Natural killer cell (primary cell): ENCODE measurements at regions not wholly inside any gene's neighbourhood (a gene's known extent, or its start where the extent isn't known, plus 50 kb on each side); places are given as distances from the start of the nearest gene placed in this dataset.
"Not testable (repeated sequence)": the region's sequence is repeated elsewhere in the genome, so short reads cannot be mapped to it uniquely, and the experiment has no call there.

Experiments used
- ATAC-seq, 3 donors: fragments of 150-1000 bp in 2 of 3; fragments of 200-7000 bp in 1 of 3; cut with Tn5 transposase; 1 replicate in 1 of 3; 2 replicates in 2 of 3; pipeline ENCODE4 v1.10.0; 2021; ENCODE audit warnings: mild to moderate bottlenecking in 2 of 3, moderate library complexity in 2 of 3
- DNase-seq, 2 donors: peaks; one replicate each; pipeline versions ENCODE4 v3.0.0 to v3.0.0-alpha.2; 2013 to 2021; ENCODE audit warnings: mixed read lengths in 1 of 2
- H3K27ac ChIP-seq: one replicate; pipeline ENCODE4 v1.5.1; 2013; ENCODE audit warnings: mild to moderate bottlenecking, low read length
- H3K27me3 ChIP-seq: one replicate; pipeline ENCODE4 v1.6.1; 2013; ENCODE audit warnings: low read length; ENCODE audit not compliant: control insufficient read depth, insufficient read depth
- H3K36me3 ChIP-seq: one replicate; pipeline ENCODE4 v1.6.1; 2013; ENCODE audit warnings: low read length; ENCODE audit not compliant: control insufficient read depth, insufficient read depth
- H3K4me1 ChIP-seq: one replicate; pipeline ENCODE4 v1.6.1; 2013; ENCODE audit warnings: low read length; ENCODE audit not compliant: control insufficient read depth, insufficient read depth
- H3K4me3 ChIP-seq: one replicate; pipeline ENCODE4 v1.5.1; 2013; ENCODE audit warnings: low read length
- H3K9me3 ChIP-seq: one replicate; pipeline ENCODE4 v1.6.1; 2013; ENCODE audit warnings: low read length; ENCODE audit not compliant: control insufficient read depth, insufficient read depth
- H3K27ac Mint-ChIP-seq, 2 donors: one replicate each; pipeline ENCODE4 v1.8.0; 2022; ENCODE audit warnings: mild to moderate bottlenecking in 2 of 2, mixed read lengths in 2 of 2, moderate library complexity in 1 of 2
- H3K27me3 Mint-ChIP-seq, 2 donors: one replicate each; pipeline ENCODE4 v1.8.0; 2022; ENCODE audit warnings: low read depth in 2 of 2, mixed read lengths in 2 of 2
- H3K36me3 Mint-ChIP-seq: one replicate; pipeline ENCODE4 v1.8.0; 2022; ENCODE audit warnings: mixed read lengths
- H3K4me1 Mint-ChIP-seq, 2 donors: one replicate each; pipeline ENCODE4 v1.8.0; 2022; ENCODE audit warnings: mixed read lengths in 2 of 2
- H3K4me3 Mint-ChIP-seq: one replicate; pipeline ENCODE4 v1.8.0; 2022; ENCODE audit warnings: mild to moderate bottlenecking, moderate library complexity, mixed read lengths
- H3K9me3 Mint-ChIP-seq, 2 donors: one replicate each; pipeline ENCODE4 v1.8.0; 2022; ENCODE audit warnings: mixed read lengths in 2 of 2
- WGBS: methylation state at CpG from one replicate; pipeline ENCODE4 v1.1.7; 2013; ENCODE audit warnings: missing lambda C conversion rate; ENCODE audit not compliant: insufficient coverage; 5-methylcytosine and 5-hydroxymethylcytosine counted together
- intact Hi-C: fragments of 100-400 bp; cut with micrococcal nuclease; formaldehyde crosslinking; loops from one replicate; pipeline ENCODE4 v1.14.2; 2022
- TF ChIP-seq, protein P1 (sequence below): fragments of 200-600 bp; IDR thresholded peaks from one replicate; pipeline ENCODE4 v1.8.0; 2022; ENCODE audit warnings: antibody characterized with exemption

DNA sequence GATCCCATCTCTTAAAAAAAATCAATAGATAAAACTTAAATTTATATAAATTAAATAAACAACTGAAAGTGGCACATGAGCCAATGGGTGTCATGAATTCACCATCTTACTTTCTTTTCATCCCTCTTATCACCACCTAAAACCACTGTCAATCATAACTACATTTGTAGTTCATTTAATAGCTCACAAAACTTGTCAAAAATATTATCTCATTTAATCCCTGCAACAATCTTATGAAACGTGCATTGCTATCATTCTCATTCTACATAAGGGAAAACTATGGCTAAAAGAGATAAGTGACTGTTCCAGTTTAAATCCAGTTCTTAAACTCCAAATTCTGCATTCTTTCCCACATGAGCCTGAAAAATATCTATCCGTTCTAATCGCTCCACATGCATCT, 80.6 kb upstream of the BEND6 start:
- H3K36me3 ChIP-seq = no peaks in the 10 kb centered on the region
- H3K9me3 Mint-ChIP-seq = no peaks in the 10 kb centered on the region
- H3K27me3 Mint-ChIP-seq = peaks cover 15 to 18% of the 10 kb centered on the region in 2 donors
- H3K4me1 Mint-ChIP-seq = no peaks in the 10 kb centered on the region
- intact Hi-C loops = no loop called here
- no peak overlapping the region for H3K27ac Mint-ChIP-seq
- H3K36me3 Mint-ChIP-seq = no peaks in the 10 kb centered on the region
- TF ChIP-seq, protein P1, sequence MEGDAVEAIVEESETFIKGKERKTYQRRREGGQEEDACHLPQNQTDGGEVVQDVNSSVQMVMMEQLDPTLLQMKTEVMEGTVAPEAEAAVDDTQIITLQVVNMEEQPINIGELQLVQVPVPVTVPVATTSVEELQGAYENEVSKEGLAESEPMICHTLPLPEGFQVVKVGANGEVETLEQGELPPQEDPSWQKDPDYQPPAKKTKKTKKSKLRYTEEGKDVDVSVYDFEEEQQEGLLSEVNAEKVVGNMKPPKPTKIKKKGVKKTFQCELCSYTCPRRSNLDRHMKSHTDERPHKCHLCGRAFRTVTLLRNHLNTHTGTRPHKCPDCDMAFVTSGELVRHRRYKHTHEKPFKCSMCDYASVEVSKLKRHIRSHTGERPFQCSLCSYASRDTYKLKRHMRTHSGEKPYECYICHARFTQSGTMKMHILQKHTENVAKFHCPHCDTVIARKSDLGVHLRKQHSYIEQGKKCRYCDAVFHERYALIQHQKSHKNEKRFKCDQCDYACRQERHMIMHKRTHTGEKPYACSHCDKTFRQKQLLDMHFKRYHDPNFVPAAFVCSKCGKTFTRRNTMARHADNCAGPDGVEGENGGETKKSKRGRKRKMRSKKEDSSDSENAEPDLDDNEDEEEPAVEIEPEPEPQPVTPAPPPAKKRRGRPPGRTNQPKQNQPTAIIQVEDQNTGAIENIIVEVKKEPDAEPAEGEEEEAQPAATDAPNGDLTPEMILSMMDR = no peak
- H3K4me3 Mint-ChIP-seq = no peak overlapping the region
- H3K27me3 ChIP-seq = no peaks in the 10 kb centered on the region
- H3K4me1 ChIP-seq = no peaks in the 10 kb centered on the region
- no peaks in the 10 kb centered on the region for H3K9me3 ChIP-seq
- no peak for ATAC-seq
- DNase-seq = no peak
- no peak overlapping the region for H3K4me3 ChIP-seq
- no peak overlapping the region for H3K27ac ChIP-seq
- WGBS = 90% methylated on average over 3 of the region's 3 CpGs

DNA sequence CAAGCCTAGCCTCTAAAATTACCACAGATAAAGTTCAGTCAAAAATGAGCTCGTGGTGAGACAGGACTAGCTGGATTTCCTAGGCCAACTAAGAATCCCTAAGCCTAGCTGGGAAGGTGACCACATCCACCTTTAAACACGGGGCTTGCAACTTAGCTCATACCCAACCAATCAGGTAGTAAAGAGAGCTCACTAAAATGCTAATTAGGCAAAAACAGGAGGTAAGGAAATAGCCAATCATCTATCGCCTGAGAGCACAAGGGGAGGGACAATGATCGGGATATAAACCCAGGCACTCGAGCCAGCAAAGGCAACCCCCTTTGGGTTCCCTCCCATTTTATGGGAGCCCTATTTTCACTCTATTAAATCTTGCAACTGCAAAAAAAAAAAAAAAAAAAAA, 84.9 kb upstream of the BEND6 start:
- H3K36me3 ChIP-seq, H3K4me1 ChIP-seq, H3K9me3 ChIP-seq, H3K9me3 Mint-ChIP-seq, H3K4me1 Mint-ChIP-seq, H3K27me3 ChIP-seq, H3K27me3 Mint-ChIP-seq, DNase-seq, H3K27ac ChIP-seq, H3K36me3 Mint-ChIP-seq, H3K4me3 Mint-ChIP-seq, ATAC-seq, H3K4me3 ChIP-seq, H3K27ac Mint-ChIP-seq, intact Hi-C loops: not testable (repeated sequence)
- WGBS = 85% methylated on average over 5 of the region's 5 CpGs

DNA sequence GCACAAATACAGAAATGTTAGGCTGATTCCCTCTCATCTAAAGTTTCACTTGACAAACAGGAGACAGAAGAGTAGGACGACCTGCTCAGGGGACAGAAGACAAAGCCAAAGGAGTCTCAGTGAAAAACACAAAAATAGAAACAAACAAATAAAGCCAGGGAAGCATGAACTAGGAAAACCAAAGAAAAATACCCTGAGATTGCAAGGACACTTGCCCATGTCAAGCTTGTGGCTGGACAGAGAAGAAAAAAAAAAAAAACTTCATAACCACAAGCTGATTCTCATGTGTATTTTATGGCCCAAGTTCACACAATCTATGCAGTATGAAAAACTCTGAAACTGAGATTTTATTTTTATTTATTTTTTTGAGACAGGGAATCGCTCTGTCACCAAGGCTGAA, 85.6 kb upstream of the BEND6 start:
- no peak for ATAC-seq
- no peak overlapping the region for H3K4me3 ChIP-seq
- Mint-ChIP-seq H3K4me1 (no peaks in the 10 kb centered on the region), H3K4me3 (no peak overlapping the region), H3K27me3 (peaks cover 0 to 3% of the 10 kb centered on the region in 2 donors), H3K27ac (no peak overlapping the region), H3K36me3 (no peaks in the 10 kb centered on the region), H3K9me3 (no peaks in the 10 kb centered on the region)
- no peaks in the 10 kb centered on the region for H3K36me3 ChIP-seq
- H3K4me1 ChIP-seq = no peaks in the 10 kb centered on the region
- no peaks in the 10 kb centered on the region for H3K9me3 ChIP-seq
- H3K27me3 ChIP-seq = no peaks in the 10 kb centered on the region
- TF ChIP-seq, protein P1 = no peak
- 72% methylated on average over 2 of the region's 2 CpGs for WGBS
- no peak overlapping the region for H3K27ac ChIP-seq
- intact Hi-C loops = no loop called here
- DNase-seq = no peak

DNA sequence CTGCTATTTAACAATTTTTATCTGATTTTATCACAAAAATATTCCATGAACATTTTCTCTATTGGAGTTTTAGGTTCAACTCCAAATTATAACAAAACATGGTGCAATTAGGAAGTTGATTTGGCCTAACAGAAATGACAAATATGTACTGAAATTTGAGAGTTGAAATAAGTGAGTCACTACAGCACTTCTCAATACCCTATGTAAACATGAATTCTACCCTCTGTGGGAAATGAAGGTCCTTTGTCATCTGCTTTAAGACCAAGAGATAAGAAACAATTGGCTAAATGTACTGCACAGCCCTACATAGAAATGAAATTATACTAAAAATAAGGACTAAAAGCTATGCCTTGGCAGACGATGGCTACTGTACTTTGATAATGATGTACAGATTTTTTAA, 86.2 kb upstream of the BEND6 start:
- H3K27me3 ChIP-seq = no peaks in the 10 kb centered on the region
- no peak overlapping the region for H3K27ac ChIP-seq
- H3K4me1 Mint-ChIP-seq = no peaks in the 10 kb centered on the region
- H3K4me3 Mint-ChIP-seq = no peak overlapping the region
- no peak overlapping the region for H3K27ac Mint-ChIP-seq
- H3K27me3 Mint-ChIP-seq = peaks cover 0 to 3% of the 10 kb centered on the region in 2 donors
- H3K9me3 ChIP-seq = no peaks in the 10 kb centered on the region
- H3K36me3 Mint-ChIP-seq = no peaks in the 10 kb centered on the region
- 78% methylated on average over 1 of the region's 1 CpG for WGBS
- ATAC-seq (no peak), DNase-seq (no peak)
- H3K4me3 ChIP-seq = no peak overlapping the region
- H3K4me1 ChIP-seq = no peaks in the 10 kb centered on the region
- H3K9me3 Mint-ChIP-seq = no peaks in the 10 kb centered on the region
- intact Hi-C loops = no loop called here
- no peaks in the 10 kb centered on the region for H3K36me3 ChIP-seq
- TF ChIP-seq, protein P1 = no peak
